HG03064 (cell line): ENCODE measurements at regions not wholly inside any gene's neighbourhood (a gene's known extent, or its start where the extent isn't known, plus 50 kb on each side); places are given as distances from the start of the nearest gene placed in this dataset.
"Not testable (repeated sequence)": the region's sequence is repeated elsewhere in the genome, so short reads cannot be mapped to it uniquely, and the experiment has no call there.

Experiments
- ATAC-seq: cut with Tn5 transposase; IDR thresholded peaks from one replicate; pipeline ENCODE4 v1.9.1; 2021; ENCODE audit warnings: low read depth; ENCODE audit not compliant: unreplicated experiment

GRCh38 chr12:88870000-88870737 is 289.9 kb upstream of the KITLG start:
- no peak for ATAC-seq

- no peak for ATAC-seq
These were observed 287.8 kb upstream of the KITLG start for GRCh38 chr12:88868050-88868449.

- no peak for ATAC-seq
These were observed 287.2 kb upstream of the KITLG start for GRCh38 chr12:88867510-88867909.

DNA sequence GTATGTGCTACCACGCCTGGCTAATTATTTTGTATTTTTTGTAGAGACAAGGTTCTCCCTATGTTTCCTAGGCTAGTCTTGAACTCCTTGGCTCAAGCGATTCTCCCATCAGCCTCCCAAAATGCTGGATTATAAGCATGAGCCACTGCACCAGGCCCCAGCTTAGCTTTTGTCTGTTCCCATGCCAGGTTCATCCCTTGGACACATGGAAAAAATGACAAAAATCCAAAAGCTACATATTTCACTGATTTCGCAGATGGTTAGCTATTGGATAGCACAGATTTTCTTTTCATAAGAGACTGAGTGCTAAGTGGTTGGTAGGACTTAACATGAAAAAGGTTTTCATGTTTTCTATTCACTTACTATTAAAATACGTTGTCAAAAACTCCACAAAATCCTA is 286.6 kb upstream of the KITLG start:
- ATAC-seq, result no peak

DNA sequence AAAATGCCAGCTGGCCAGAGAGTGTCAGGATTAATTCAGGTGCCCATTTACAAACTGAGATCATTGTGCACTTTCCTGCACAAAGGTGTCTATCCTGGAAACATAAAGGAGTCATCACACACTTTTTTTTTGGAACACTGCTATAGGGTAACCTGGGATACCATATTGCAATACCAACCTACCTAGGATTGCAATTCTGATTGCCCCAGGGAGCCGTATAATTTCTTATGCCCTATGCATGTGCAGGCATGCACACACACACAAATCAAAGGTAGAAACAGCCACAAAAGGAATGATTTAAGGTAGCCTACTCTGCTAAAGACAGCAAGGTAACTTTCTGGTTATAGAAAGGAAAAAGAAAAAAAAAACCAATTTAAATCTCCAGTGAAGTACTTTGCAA is 285.3 kb upstream of the KITLG start:
- ATAC-seq, result no peak

DNA sequence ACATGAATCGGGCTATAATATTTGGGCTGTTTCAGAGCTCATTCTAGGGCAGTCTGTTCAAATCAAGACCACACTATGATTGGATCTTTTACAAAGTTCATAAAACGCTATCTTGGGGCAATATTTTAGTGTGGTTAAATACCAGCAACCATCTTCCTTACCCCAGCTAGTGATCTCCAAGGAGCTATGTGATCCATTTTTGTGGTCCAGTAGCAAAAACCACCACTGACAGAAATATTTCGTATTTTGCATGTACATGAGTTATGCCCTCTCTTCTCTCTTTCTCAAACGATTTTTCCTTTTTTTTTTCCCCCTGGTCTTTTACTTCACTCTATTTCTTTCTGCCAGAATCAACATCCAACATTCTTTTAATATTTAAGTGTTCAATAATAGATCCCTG is 280.6 kb upstream of the KITLG start:
- no peak for ATAC-seq

GRCh38 chr12:88856201-88856600 is 275.9 kb upstream of the KITLG start:
- ATAC-seq, result no peak

GRCh38 chr12:88855301-88855700 is 275.0 kb upstream of the KITLG start:
- ATAC-seq, result no peak

DNA sequence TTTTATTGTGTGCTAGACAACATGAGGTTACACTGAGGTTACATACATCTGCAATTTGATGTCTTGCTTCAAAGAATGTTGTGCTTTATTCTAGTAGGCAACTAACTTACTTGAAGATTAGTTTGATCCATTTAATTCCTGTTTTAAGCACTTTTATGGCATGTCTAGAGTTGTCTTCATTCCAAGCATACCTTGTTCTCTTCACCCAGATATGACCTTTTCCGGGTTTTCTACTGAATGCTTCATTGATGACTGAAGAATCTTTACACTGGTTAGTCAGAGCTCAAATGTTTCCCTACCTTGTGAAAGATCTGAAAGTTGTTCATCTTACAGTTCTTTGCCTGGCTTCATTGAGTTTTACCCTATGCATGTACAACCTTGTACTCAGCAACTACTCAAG is 274.0 kb upstream of the KITLG start:
- no peak for ATAC-seq

GRCh38 chr12:88847246-88847645 is 267.0 kb upstream of the KITLG start:
- not testable (repeated sequence) for ATAC-seq

DNA sequence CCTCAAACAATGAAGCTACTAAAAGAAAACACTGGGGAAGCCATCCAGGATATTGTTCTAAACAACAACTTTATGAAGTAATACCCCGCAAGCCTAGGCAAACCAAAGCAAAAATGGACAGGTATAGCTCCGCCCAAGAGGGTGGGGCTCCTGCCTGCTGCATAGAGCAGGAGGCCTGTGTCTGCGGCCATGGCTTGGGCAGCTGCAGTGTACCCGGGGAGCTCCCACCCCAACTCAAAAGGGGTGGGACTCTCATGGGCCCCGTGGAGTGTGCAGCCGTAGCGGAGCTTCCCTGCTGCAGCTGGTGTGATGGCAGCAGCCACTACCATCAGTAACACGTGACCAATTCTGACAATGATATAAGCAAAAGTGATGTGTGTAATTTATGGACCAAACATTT is 264.2 kb upstream of the KITLG start:
- no peak for ATAC-seq

DNA sequence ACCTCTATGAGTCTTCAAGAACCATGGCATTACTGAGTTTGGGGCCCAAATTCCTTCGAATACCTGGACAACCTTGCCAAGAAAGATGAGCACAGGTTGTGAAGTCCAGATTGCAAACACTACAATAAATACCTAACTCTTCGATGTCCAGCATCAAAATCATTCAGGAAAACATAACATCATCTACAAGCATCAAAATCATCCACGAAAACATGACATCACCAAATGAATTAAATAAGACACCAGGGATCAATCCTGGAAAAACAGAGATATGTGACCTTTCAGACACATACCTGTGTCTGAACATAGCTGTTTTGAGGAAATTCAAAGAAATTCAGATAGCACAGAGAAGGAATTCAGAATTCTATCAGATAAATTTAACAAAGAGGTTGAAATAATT is 262.0 kb upstream of the KITLG start:
- ATAC-seq, result no peak

- no peak for ATAC-seq
These were observed 259.2 kb upstream of the KITLG start for GRCh38 chr12:88839486-88839885.

- no peak for ATAC-seq
These were observed 255.9 kb upstream of the KITLG start for GRCh38 chr12:88836156-88836555.

DNA sequence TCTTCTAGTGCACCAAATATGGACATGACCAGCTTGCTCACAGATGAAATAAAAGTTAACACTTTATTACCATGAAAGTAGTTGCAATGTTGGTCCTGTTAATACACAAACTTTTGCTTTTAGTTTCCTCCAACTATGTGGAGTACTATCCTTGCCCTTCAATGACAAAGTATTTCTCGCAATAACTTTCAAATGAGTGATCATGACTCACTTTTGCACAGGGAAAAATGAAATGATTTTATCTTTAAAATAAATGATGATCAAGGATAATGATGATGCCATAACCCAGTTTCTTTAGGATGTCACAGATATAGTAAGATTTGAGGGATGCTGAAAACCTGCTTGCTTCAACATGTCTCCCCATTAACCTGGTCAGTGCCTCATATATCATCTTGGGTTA is 254.0 kb upstream of the KITLG start:
- no peak for ATAC-seq

DNA sequence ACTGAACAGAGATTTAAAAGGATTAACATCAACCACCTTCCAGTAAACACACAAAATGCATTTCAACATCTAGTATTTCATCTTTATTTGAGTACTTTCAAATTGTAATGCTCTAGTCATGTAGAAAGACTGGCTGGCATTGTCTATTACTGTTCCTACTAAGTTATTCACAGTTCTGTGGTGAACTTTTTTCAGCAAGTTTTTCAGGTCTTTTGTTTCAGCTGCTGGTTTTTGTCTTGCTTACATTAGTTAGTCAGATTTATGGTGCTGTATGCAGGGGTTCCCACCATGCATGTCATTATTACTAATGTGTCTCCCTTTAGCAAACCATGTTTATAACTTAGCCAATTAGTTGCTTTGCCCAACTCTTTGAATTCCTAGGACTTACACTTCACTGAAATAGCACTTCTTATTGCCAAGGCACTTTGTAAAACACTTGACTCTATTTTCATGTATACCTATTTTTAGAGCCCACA is 253.4 kb upstream of the KITLG start:
- ATAC-seq, result no peak

- not testable (repeated sequence) for ATAC-seq
These were observed 248.3 kb upstream of the KITLG start for GRCh38 chr12:88828537-88828936.

DNA sequence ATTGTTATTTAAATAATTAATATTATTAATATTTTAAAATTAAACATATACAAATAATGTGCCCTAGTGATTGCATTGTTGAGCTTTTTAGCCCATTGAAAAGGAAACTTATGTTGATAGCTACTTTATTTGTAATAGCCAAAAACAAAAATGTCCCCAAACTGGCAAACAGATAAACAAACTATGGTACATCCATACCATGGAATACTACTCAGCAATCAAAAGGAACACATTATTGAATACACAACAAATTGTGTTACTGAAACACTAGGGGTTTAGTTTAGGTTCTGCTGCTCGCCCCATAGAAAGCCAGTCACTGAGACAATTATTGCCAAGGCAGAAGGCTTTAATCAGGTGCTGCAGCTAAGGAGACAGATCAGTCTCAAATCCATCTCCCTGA is 239.7 kb upstream of the KITLG start:
- ATAC-seq, result no peak

DNA sequence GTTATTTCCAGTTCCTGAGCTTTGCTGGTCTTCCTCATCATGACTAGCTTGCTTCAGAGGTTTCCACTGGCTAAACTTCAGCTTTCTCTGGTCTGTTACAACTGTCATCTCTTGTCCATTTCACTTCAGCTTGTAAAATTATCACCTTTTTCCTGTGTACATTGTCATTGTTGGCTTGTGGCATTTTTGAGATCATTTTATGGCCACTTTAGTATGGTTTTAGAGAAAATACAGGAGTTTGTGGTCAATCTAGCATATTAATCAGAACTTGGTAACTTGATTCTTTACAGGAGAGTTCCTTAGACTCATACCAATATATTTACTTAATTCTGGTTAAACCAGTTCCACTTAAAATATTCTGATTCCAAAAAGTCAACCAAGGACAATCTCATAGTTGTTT is 235.9 kb upstream of the KITLG start:
- no peak for ATAC-seq

GRCh38 chr12:88814779-88815178 is 234.5 kb upstream of the KITLG start:
- ATAC-seq, result no peak

DNA sequence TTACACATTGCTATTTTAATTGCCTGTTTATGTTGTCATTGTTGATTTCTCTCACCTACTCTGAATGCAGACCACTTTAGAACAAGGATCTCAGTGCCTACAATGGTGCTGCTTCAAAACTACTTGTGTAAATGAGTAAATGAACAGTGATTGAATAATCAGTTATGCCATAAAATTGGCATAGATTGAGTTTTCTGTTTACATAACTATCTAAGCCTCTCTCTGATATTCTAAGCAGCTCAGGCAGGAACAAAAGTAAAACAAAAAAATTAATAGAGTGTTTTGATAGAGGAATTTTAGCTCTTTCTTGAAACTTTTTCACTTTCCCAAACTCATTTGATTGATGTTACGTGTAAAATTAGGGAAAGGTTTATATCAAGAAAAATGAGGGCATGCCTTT is 232.3 kb upstream of the KITLG start:
- ATAC-seq, result no peak

DNA sequence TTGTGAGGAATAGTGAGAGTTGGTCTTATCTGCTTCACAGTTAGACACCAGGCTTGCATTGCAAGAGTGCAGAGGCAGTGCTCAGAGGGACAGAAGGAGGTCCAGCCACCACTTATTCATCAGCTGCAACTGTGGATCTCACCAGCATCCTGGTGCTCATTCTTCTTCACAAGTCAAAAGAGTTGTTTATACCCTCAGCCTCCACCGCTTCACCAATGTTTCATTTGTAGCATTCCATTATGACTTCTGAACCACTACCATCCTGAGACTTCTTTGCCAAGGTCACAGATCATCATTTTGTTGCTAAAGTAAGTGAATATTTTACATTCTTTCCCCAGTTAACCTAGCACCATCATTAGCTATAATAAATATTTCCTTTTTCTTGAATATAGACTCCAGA is 230.5 kb upstream of the KITLG start:
- no peak for ATAC-seq

DNA sequence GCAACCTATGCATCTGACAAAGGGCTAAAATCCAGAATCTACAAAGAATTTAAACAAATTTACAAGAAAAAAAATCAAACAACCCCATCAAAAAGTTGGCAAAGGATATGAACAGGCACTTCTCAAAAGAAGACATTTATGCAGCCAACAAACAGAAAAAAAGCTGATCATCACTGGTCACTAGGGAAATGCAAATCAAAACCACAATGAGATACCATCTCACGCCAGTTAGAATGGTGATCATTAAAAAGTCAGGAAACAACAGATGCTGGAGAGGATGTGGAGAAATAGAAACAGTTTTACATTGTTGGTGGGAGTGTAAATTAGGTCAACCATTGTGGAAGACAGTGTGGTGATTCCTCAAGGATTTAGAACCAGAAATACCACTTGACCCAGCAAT is 229.6 kb upstream of the KITLG start:
- not testable (repeated sequence) for ATAC-seq
